H9 (cell line): ENCODE measurements at regions not wholly inside any gene's neighbourhood (a gene's known extent, or its start where the extent isn't known, plus 50 kb on each side); places are given as distances from the start of the nearest gene placed in this dataset.

ENCODE experiments used
- DNase-seq: peaks from one replicate; pipeline ENCODE4 v3.0.0-alpha.2; 2017
- H2AFZ ChIP-seq: one replicate; pipeline ENCODE4 v1.6.1; 2013; ENCODE audit warnings: mild to moderate bottlenecking, low read length, control low read depth, moderate library complexity
- H2AK5ac ChIP-seq: 2 replicates; pipeline ENCODE4 v1.6.1; 2013; ENCODE audit warnings: low read length, control low read depth, mixed read lengths; ENCODE audit not compliant: insufficient read length
- H2BK120ac ChIP-seq: one replicate; pipeline ENCODE4 v1.6.1; 2013; ENCODE audit warnings: low read depth, mild to moderate bottlenecking, low read length, control low read depth, inconsistent platforms; ENCODE audit not compliant: poor library complexity, severe bottlenecking
- H2BK12ac ChIP-seq: 2 replicates; pipeline ENCODE4 v1.6.1; 2013; ENCODE audit warnings: low read length, control low read depth, mixed read lengths, low read depth; ENCODE audit not compliant: insufficient read length
- H2BK15ac ChIP-seq: 2 replicates; pipeline ENCODE4 v1.6.1; 2013; ENCODE audit warnings: low read depth, low read length, control low read depth
- H2BK20ac ChIP-seq: one replicate; pipeline ENCODE4 v1.6.1; 2013; ENCODE audit warnings: low read depth, mild to moderate bottlenecking, low read length, control low read depth, inconsistent platforms; ENCODE audit not compliant: poor library complexity, severe bottlenecking
- H2BK5ac ChIP-seq: 2 replicates; pipeline ENCODE4 v1.6.1; 2013; ENCODE audit warnings: low read length, control low read depth, mixed read lengths; ENCODE audit not compliant: insufficient read length
- H3K14ac ChIP-seq: 2 replicates; pipeline ENCODE4 v1.6.1; 2013; ENCODE audit warnings: low read length, control low read depth; ENCODE audit not compliant: insufficient read depth
- H3K18ac ChIP-seq: 2 replicates; pipeline ENCODE4 v1.6.1; 2013; ENCODE audit warnings: low read depth, mild to moderate bottlenecking, mixed read lengths, low read length, control low read depth; ENCODE audit not compliant: insufficient read length
- H3K23ac ChIP-seq: 2 replicates; pipeline ENCODE4 v1.6.1; 2013; ENCODE audit warnings: low read length, control low read depth, mixed read lengths, low read depth; ENCODE audit not compliant: insufficient read length
- H3K23me2 ChIP-seq: 2 replicates; pipeline ENCODE4 v1.6.1; 2013; ENCODE audit warnings: low read depth, mild to moderate bottlenecking, mixed read lengths, low read length, control low read depth; ENCODE audit not compliant: insufficient read length, poor library complexity, severe bottlenecking
- H3K27ac ChIP-seq: 2 replicates; pipeline ENCODE4 v1.5.1; 2013; ENCODE audit warnings: low read length, control low read depth, mixed read lengths, low read depth; ENCODE audit not compliant: insufficient read length
- H3K27me3 ChIP-seq: 2 replicates; pipeline ENCODE4 v1.6.1; 2013; ENCODE audit warnings: low read length, control low read depth, inconsistent platforms; ENCODE audit not compliant: insufficient read depth
- H3K4ac ChIP-seq: 2 replicates; pipeline ENCODE4 v1.6.1; 2013; ENCODE audit warnings: low read depth, mild to moderate bottlenecking, control low read depth, inconsistent platforms, low read length, moderate library complexity
- H3K4me1 ChIP-seq: 2 replicates; pipeline ENCODE4 v1.6.1; 2013; ENCODE audit warnings: low read length, control low read depth, inconsistent platforms; ENCODE audit not compliant: insufficient read depth
- H3K4me2 ChIP-seq: 2 replicates; pipeline ENCODE4 v1.6.1; 2013; ENCODE audit warnings: low read length, control low read depth, mixed read lengths; ENCODE audit not compliant: insufficient read length, insufficient read depth
- H3K56ac ChIP-seq: 2 replicates; pipeline ENCODE4 v1.6.1; 2013; ENCODE audit warnings: low read depth, mild to moderate bottlenecking, mixed read lengths, low read length, control low read depth; ENCODE audit not compliant: insufficient read length
- H3K79me1 ChIP-seq: 2 replicates; pipeline ENCODE4 v1.6.1; 2013; ENCODE audit warnings: low read depth, mild to moderate bottlenecking, moderate library complexity, low read length, control low read depth, inconsistent platforms; ENCODE audit not compliant: insufficient read depth, poor library complexity, severe bottlenecking
- H3K79me2 ChIP-seq: 2 replicates; pipeline ENCODE4 v1.6.1; 2013; ENCODE audit warnings: low read length, control low read depth, inconsistent platforms; ENCODE audit not compliant: insufficient read depth
- H3K9ac ChIP-seq: 2 replicates; pipeline ENCODE4 v1.6.1; 2013; ENCODE audit warnings: low read length, control low read depth, mixed read lengths; ENCODE audit not compliant: insufficient read length; ENCODE audit errors: extremely low read depth
- H3K9me3 ChIP-seq: one replicate; pipeline ENCODE4 v1.6.1; 2013; ENCODE audit warnings: low read depth, low read length, inconsistent platforms; ENCODE audit not compliant: control insufficient read depth
- H3T11ph ChIP-seq: one replicate; pipeline ENCODE4 v1.6.1; 2013; ENCODE audit warnings: mild to moderate bottlenecking, low read length, control low read depth, inconsistent platforms
- H4K20me1 ChIP-seq: one replicate; pipeline ENCODE4 v1.6.1; 2013; ENCODE audit not compliant: control insufficient read depth, insufficient read length, insufficient read depth
- H4K5ac ChIP-seq: 2 replicates; pipeline ENCODE4 v1.6.1; 2013; ENCODE audit warnings: low read depth, mild to moderate bottlenecking, mixed read lengths, low read length, control low read depth; ENCODE audit not compliant: insufficient read length
- H4K8ac ChIP-seq: replicated peaks from 2 replicates; pipeline ENCODE4 v1.6.1; 2013; ENCODE audit warnings: low read length, control low read depth, mixed read lengths, low read depth; ENCODE audit not compliant: insufficient read length
- H4K91ac ChIP-seq: 2 replicates; pipeline ENCODE4 v1.6.1; 2013; ENCODE audit warnings: low read depth, mild to moderate bottlenecking, moderate library complexity, mixed read lengths, low read length, control low read depth; ENCODE audit not compliant: insufficient read length
- H3K27ac Mint-ChIP-seq, 3 experiments: 2 replicates in 2 of 3; 3 replicates in 1 of 3; pipeline ENCODE4 v1.8.0; 2020 to 2021; ENCODE audit warnings: mixed read lengths in 3 of 3, mild to moderate bottlenecking in 1 of 3, moderate library complexity in 1 of 3
- H3K27me3 Mint-ChIP-seq: 2 replicates; pipeline ENCODE4 v1.8.0; 2021; ENCODE audit warnings: low read depth, mild to moderate bottlenecking, moderate library complexity, mixed read lengths
- H3K36me3 Mint-ChIP-seq, 3 experiments: 2 replicates in 2 of 3; 3 replicates in 1 of 3; pipeline ENCODE4 v1.8.0; 2020 to 2021; ENCODE audit warnings: low read depth in 3 of 3, mixed read lengths in 3 of 3; ENCODE audit not compliant: insufficient read depth in 1 of 3
- H3K4me1 Mint-ChIP-seq, 2 experiments: 2 replicates each; pipeline ENCODE4 v1.8.0; 2020; ENCODE audit warnings: mixed read lengths in 2 of 2
- H3K4me3 Mint-ChIP-seq, 2 experiments: 2 replicates in 1 of 2; 3 replicates in 1 of 2; pipeline ENCODE4 v1.8.0; 2020 to 2021; ENCODE audit warnings: mild to moderate bottlenecking in 2 of 2, mixed read lengths in 2 of 2, moderate library complexity in 1 of 2
- H3K9me3 Mint-ChIP-seq, 2 experiments: 2 replicates in 1 of 2; 3 replicates in 1 of 2; pipeline ENCODE4 v1.8.0; 2020; ENCODE audit warnings: mild to moderate bottlenecking in 2 of 2, mixed read lengths in 2 of 2, moderate library complexity in 1 of 2
- WGBS: extraction: QIAGEN DNeasy Blood & Tissue Kit; methylation state at CpG from one replicate; pipeline ENCODE4 v1.1.7; 2013; ENCODE audit warnings: missing lambda C conversion rate, low lambda C conversion rate, mixed read lengths; ENCODE audit not compliant: insufficient read length; ENCODE audit errors: extremely low coverage; 5-methylcytosine and 5-hydroxymethylcytosine counted together
- TF ChIP-seq, protein P1 (sequence below): fragments of 200-600 bp; sonication (generic); conservative IDR thresholded peaks from 3 replicates; pipeline ENCODE4 v1.8.0; 2021; ENCODE audit warnings: antibody characterized with exemption, mild to moderate bottlenecking

DNA sequence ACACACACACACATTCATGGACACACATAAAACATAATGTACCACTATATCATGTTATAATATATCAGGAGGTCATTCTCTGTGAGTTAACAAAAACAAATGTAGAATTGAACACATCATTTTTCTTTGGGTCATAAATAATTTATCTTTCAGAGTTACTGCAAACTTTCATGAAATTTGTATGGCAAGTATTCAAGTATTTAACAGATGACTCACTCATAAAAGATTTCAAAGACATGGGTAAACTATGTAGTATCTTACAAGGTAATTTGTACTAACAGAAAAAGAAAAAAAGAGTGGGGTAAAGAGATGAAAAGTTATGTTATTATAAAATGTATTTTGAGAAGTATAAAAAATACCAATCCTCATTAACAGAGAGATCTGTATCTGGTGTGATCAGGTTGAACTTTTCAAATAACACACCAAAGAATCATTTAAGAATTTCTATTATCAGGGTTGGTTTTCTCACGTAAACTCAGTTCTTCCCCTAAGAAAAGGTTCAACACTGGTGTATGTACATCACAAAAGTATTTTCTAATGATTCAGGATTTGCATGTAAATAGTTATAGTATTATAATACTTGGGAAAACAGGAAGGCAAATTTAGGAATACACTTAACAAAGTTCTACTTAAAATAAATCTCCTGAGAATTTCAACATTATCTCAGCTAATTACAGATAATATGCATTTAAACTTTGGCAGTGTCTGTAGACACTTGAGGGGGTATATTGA is 933.1 kb upstream of the LRRN3 start:
- peak overlapping the region; percentile 78 to 99 (median 94); a peak in 6 of 7 replicates for H3K27ac Mint-ChIP-seq
- Histone ChIP-seq H3K9me3 (no peaks in the 10 kb centered on the region), H3K4me1 (no peaks in the 10 kb centered on the region; the same call in 1 of the 2 replicates), H3K9ac (no peak overlapping the region), H3K4me2 (no peak overlapping the region), H4K20me1 (no peaks in the 10 kb centered on the region), H3T11ph (no peak overlapping the region), H2BK5ac (no peak overlapping the region), H3K23me2 (no peaks in the 10 kb centered on the region), H3K27ac (no peak overlapping the region), H4K8ac (no peak overlapping the region), H3K27me3 (no peaks in the 10 kb centered on the region), H3K4ac (no peak overlapping the region), H3K79me2 (no peaks in the 10 kb centered on the region), H4K5ac (no peak overlapping the region), H3K18ac (no peak overlapping the region), H2BK15ac (no peak overlapping the region), H3K23ac (no peak overlapping the region), H2AK5ac (no peak overlapping the region), H3K79me1 (no peaks in the 10 kb centered on the region), H2BK12ac (no peak overlapping the region), H4K91ac (no peak overlapping the region), H3K56ac (no peak overlapping the region), H2AFZ (no peak overlapping the region), H3K14ac (no peak overlapping the region), H2BK120ac (no peak overlapping the region), H2BK20ac (no peak overlapping the region)
- TF ChIP-seq, protein P1, sequence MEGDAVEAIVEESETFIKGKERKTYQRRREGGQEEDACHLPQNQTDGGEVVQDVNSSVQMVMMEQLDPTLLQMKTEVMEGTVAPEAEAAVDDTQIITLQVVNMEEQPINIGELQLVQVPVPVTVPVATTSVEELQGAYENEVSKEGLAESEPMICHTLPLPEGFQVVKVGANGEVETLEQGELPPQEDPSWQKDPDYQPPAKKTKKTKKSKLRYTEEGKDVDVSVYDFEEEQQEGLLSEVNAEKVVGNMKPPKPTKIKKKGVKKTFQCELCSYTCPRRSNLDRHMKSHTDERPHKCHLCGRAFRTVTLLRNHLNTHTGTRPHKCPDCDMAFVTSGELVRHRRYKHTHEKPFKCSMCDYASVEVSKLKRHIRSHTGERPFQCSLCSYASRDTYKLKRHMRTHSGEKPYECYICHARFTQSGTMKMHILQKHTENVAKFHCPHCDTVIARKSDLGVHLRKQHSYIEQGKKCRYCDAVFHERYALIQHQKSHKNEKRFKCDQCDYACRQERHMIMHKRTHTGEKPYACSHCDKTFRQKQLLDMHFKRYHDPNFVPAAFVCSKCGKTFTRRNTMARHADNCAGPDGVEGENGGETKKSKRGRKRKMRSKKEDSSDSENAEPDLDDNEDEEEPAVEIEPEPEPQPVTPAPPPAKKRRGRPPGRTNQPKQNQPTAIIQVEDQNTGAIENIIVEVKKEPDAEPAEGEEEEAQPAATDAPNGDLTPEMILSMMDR: no peak
- H3K9me3 Mint-ChIP-seq: no peaks in the 10 kb centered on the region; a peak in 1 of 5 replicates
- H3K27me3 Mint-ChIP-seq: no peaks in the 10 kb centered on the region
- H3K4me1 Mint-ChIP-seq: peaks cover 23 to 26% of the 10 kb centered on the region in 2 experiments
- no CpG with 5 or more reads among the region's 1 CpG for WGBS
- no peak overlapping the region for H3K4me3 Mint-ChIP-seq
- DNase-seq: no peak
- H3K36me3 Mint-ChIP-seq: peaks cover 2 to 7% (median 4%) of the 10 kb centered on the region in 3 experiments; a peak in 6 of 7 replicates
